ENCODE measurements at regions not wholly inside any gene's neighbourhood (a gene's known extent, or its start where the extent isn't known, plus 50 kb on each side); places are given as distances from the start of the nearest gene placed in this dataset.

- no peak for DNase-seq
Observed at GRCh38 chr17:34825102-34825501, 136.2 kb downstream of the CCT6B start.

- DNase-seq, result no peak
Observed at GRCh38 chr17:34823023-34823422, 138.2 kb downstream of the CCT6B start.

- no peak for DNase-seq
Observed at GRCh38 chr17:34822007-34822739, 139.1 kb downstream of the CCT6B start.

- DNase-seq, result no peak
Observed at GRCh38 chr17:34820922-34821321, 140.3 kb downstream of the CCT6B start.

GRCh38 chr17:34820248-34820801, 140.9 kb downstream of the CCT6B start:
- DNase-seq, result no peak

- no peak for DNase-seq
Observed at GRCh38 chr17:34817252-34818035, 143.8 kb downstream of the CCT6B start.

GRCh38 chr17:34816848-34817247, 144.4 kb downstream of the CCT6B start:
- DNase-seq, result no peak

GRCh38 chr17:34813290-34813689, 148.0 kb downstream of the CCT6B start:
- no peak for DNase-seq

- DNase-seq, result no peak
Observed at GRCh38 chr17:34811561-34811960, 149.7 kb downstream of the CCT6B start.

- no peak for DNase-seq
Observed at GRCh38 chr17:34800661-34801060, 160.6 kb downstream of the CCT6B start.

GRCh38 chr17:34799751-34800150, 161.5 kb downstream of the CCT6B start:
- DNase-seq, result no peak

- no peak for DNase-seq
Observed at GRCh38 chr17:34798581-34798980, 162.7 kb downstream of the CCT6B start.

- no peak for DNase-seq
Observed at GRCh38 chr17:34797720-34798119, 163.5 kb downstream of the CCT6B start.

- peak; percentile 40 for DNase-seq
Observed at GRCh38 chr17:34793231-34793908, 167.9 kb downstream of the CCT6B start.

- DNase-seq, result no peak
Observed at GRCh38 chr17:34788696-34789095, 172.6 kb downstream of the CCT6B start.

- no peak for DNase-seq
Observed at GRCh38 chr17:34784526-34784925, 176.7 kb downstream of the CCT6B start.

- DNase-seq, result no peak
Observed at GRCh38 chr17:34782271-34782670, 179.0 kb downstream of the CCT6B start.

GRCh38 chr17:34781571-34782108, 179.6 kb downstream of the CCT6B start:
- no peak for DNase-seq

GRCh38 chr17:34781071-34781470, 180.2 kb downstream of the CCT6B start:
- DNase-seq, result no peak

- DNase-seq, result no peak
Observed at GRCh38 chr17:34780438-34780837, 180.8 kb downstream of the CCT6B start.

- DNase-seq, result no peak
Observed at GRCh38 chr17:34776456-34777443, 184.5 kb downstream of the CCT6B start.

- no peak for DNase-seq
Observed at GRCh38 chr17:34773036-34773435, 188.2 kb downstream of the CCT6B start.

Measured in NCI-H1694 (cell line).